Transverse colon (tissue), 3 donors: ENCODE measurements at regions not wholly inside any gene's neighbourhood (a gene's known extent, or its start where the extent isn't known, plus 50 kb on each side); places are given as distances from the start of the nearest gene placed in this dataset.

ENCODE experiments used
- CTCF ChIP-seq, 5 experiments: fragments of 200-600 bp in 3 of 5; fragments of 450-650 bp in 2 of 5; sonication (generic) in 3 of 5; IDR thresholded peaks; 1 replicate in 2 of 5; 2 replicates in 3 of 5; pipeline ENCODE4 v1.5.1; 2016 to 2017; ENCODE audit warnings: antibody characterized with exemption in 5 of 5, inconsistent platforms in 3 of 5, mild to moderate bottlenecking in 2 of 5, moderate library complexity in 1 of 5
- EP300 ChIP-seq: sonication (generic); formaldehyde crosslinking; IDR thresholded peaks from one replicate; pipeline ENCODE4 v1.6.1; 2017; ENCODE audit warnings: antibody characterized with exemption, low read depth

GRCh38 chr21:36627242-36627641, 71.7 kb upstream of the SIM2 start:
- TF ChIP-seq CTCF (IDR thresholded peaks at IDR 0.05), result no peak
- TF ChIP-seq EP300, result no peak
